ENCODE measurements at regions not wholly inside any gene's neighbourhood (a gene's known extent, or its start where the extent isn't known, plus 50 kb on each side); places are given as distances from the start of the nearest gene placed in this dataset.

DNA sequence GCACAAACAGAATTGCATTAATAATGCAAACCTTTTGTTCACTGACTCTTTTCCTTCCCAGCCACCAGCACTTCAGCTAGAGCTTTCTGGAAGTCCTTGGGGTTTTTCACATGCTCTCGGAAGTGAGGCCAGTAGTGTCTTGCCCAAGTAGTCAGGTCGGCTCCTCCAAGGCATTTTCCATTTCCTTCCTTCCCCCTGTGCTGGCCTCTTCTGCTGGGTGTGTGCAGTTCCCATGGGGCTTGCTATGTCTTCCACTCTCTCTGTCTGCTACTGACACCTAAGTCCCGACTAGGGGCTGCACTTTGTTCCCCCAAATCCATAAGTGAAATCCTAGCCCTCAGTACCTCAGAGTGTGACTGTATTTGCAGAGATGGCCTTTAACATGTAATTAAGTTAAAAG is 175.6 kb upstream of the BMPER start:
- no peaks in the 10 kb centered on the region for H3K27me3 ChIP-seq (replicated peaks in 1 of 4; ENCODE audit: control extremely low read depth in 1 of 4, control insufficient read depth in 3 of 4, insufficient read depth in 4 of 4, low read length in 3 of 4)
- no peak overlapping the region for H3K4me3 ChIP-seq (ENCODE audit: control extremely low read depth in 1 of 5, extremely low read depth in 1 of 5, insufficient read depth in 1 of 5, low read depth in 2 of 5, low read length in 4 of 5)
- no peak for TF ChIP-seq EZH2 (IDR thresholded peaks at IDR 0.05; ENCODE audit: borderline replicate concordance, insufficient read depth, low read depth, low read length, poor library complexity, severe bottlenecking)
- TF ChIP-seq, protein P1, sequence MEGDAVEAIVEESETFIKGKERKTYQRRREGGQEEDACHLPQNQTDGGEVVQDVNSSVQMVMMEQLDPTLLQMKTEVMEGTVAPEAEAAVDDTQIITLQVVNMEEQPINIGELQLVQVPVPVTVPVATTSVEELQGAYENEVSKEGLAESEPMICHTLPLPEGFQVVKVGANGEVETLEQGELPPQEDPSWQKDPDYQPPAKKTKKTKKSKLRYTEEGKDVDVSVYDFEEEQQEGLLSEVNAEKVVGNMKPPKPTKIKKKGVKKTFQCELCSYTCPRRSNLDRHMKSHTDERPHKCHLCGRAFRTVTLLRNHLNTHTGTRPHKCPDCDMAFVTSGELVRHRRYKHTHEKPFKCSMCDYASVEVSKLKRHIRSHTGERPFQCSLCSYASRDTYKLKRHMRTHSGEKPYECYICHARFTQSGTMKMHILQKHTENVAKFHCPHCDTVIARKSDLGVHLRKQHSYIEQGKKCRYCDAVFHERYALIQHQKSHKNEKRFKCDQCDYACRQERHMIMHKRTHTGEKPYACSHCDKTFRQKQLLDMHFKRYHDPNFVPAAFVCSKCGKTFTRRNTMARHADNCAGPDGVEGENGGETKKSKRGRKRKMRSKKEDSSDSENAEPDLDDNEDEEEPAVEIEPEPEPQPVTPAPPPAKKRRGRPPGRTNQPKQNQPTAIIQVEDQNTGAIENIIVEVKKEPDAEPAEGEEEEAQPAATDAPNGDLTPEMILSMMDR (IDR thresholded peaks at IDR 0.05): no peak
- Mint-ChIP-seq H3K27me3 (no peaks in the 10 kb centered on the region), H3K4me1 (no peaks in the 10 kb centered on the region), H3K27ac (no peak overlapping the region), H3K9me3 (ENCODE audit: insufficient read depth) (no peaks in the 10 kb centered on the region), H3K4me3 (no peak overlapping the region)
- H3K9me3 ChIP-seq (ENCODE audit: control extremely low read depth in 1 of 3, control insufficient read depth in 2 of 3, insufficient read depth in 1 of 3, low read length in 2 of 3): peaks cover 0 to 2% (median 0%) of the 10 kb centered on the region in 3 donors
- ChIA-PET CTCF (no interaction called here), POLR2A (no interaction called here)
- no peaks in the 10 kb centered on the region for H3K4me1 ChIP-seq (ENCODE audit: control insufficient read depth in 2 of 2, insufficient read depth in 2 of 2, low read length in 2 of 2)
- no peaks in the 10 kb centered on the region for H3K79me2 ChIP-seq (ENCODE audit: control insufficient read depth, insufficient read depth, low read length)
- no peaks in the 10 kb centered on the region for H3K36me3 ChIP-seq (replicated peaks in 1 of 2; ENCODE audit: control extremely low read depth in 1 of 2, control insufficient read depth in 1 of 2, extremely low read depth in 1 of 2, insufficient read depth in 2 of 2, low read length in 1 of 2)
- no peak for DNase-seq
- no peak overlapping the region for H2AFZ ChIP-seq (ENCODE audit: insufficient read depth, low read depth, low read length, poor library complexity, severe bottlenecking)
- no peaks in the 10 kb centered on the region for H4K20me1 ChIP-seq (ENCODE audit: control insufficient read depth, insufficient read depth, low read length, poor library complexity, severe bottlenecking)
- H3K9ac ChIP-seq (ENCODE audit: low read length): no peak overlapping the region
- WGBS (ENCODE audit: insufficient coverage): 88% methylated on average over 2 of the region's 3 CpGs
- intact Hi-C loops (cut with micrococcal nuclease): no loop called here
- ATAC-seq (ENCODE audit: low read depth): no peak
- no peak overlapping the region for H3K4me2 ChIP-seq (replicated peaks; ENCODE audit: low read depth, low read length, poor library complexity, severe bottlenecking)
- no peak overlapping the region for H3K27ac ChIP-seq (ENCODE audit: low read length in 2 of 2)

DNA sequence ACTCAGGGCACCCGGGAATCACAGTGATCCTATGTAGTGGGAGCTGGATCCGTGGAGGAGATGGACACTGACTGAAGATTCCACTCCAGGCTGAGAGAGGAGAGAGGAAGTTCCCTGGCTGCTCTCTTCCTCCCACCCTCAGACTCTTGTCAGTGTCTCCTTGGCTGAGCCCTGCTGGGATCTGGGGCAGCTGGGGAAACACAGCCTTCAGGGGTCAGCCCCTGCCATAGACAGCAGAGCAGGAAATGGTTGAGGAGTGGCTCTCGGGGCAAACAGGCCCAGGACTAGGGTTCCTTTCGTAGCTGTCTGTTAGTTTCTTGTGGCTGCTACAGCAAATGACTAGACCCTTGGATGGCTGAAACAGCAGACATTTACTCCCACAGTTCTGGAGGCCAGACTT is 174.4 kb upstream of the BMPER start:
- no peak for ATAC-seq (ENCODE audit: low read depth)
- Histone ChIP-seq H3K4me3 (ENCODE audit: control extremely low read depth in 1 of 5, extremely low read depth in 1 of 5, insufficient read depth in 1 of 5, low read depth in 2 of 5, low read length in 4 of 5) (no peak overlapping the region), H3K9me3 (ENCODE audit: control extremely low read depth in 1 of 3, control insufficient read depth in 2 of 3, insufficient read depth in 1 of 3, low read length in 2 of 3) (peaks cover 0 to 2% (median 0%) of the 10 kb centered on the region in 3 donors), H3K27me3 (replicated peaks in 1 of 4; ENCODE audit: control extremely low read depth in 1 of 4, control insufficient read depth in 3 of 4, insufficient read depth in 4 of 4, low read length in 3 of 4) (no peaks in the 10 kb centered on the region), H3K4me2 (replicated peaks; ENCODE audit: low read depth, low read length, poor library complexity, severe bottlenecking) (no peak overlapping the region), H2AFZ (ENCODE audit: insufficient read depth, low read depth, low read length, poor library complexity, severe bottlenecking) (no peak overlapping the region), H3K4me1 (ENCODE audit: control insufficient read depth in 2 of 2, insufficient read depth in 2 of 2, low read length in 2 of 2) (no peaks in the 10 kb centered on the region), H3K36me3 (replicated peaks in 1 of 2; ENCODE audit: control extremely low read depth in 1 of 2, control insufficient read depth in 1 of 2, extremely low read depth in 1 of 2, insufficient read depth in 2 of 2, low read length in 1 of 2) (no peaks in the 10 kb centered on the region), H3K79me2 (ENCODE audit: control insufficient read depth, insufficient read depth, low read length) (no peaks in the 10 kb centered on the region), H4K20me1 (ENCODE audit: control insufficient read depth, insufficient read depth, low read length, poor library complexity, severe bottlenecking) (no peaks in the 10 kb centered on the region), H3K9ac (ENCODE audit: low read length) (no peak overlapping the region), H3K27ac (ENCODE audit: low read length in 2 of 2) (no peak overlapping the region)
- TF ChIP-seq, protein P1 (IDR thresholded peaks at IDR 0.05): no peak
- no peak for TF ChIP-seq EZH2 (IDR thresholded peaks at IDR 0.05; ENCODE audit: borderline replicate concordance, insufficient read depth, low read depth, low read length, poor library complexity, severe bottlenecking)
- Mint-ChIP-seq H3K4me1 (no peaks in the 10 kb centered on the region), H3K9me3 (ENCODE audit: insufficient read depth) (no peaks in the 10 kb centered on the region), H3K27ac (no peak overlapping the region), H3K4me3 (no peak overlapping the region), H3K27me3 (no peaks in the 10 kb centered on the region)
- DNase-seq: no peak
- POLR2A ChIA-PET: no interaction called here
- WGBS (ENCODE audit: insufficient coverage): 84% methylated on average over 4 of the region's 4 CpGs
- intact Hi-C loops (cut with micrococcal nuclease): no loop called here
- CTCF ChIA-PET: no interaction called here
